Dendritic cell treated with granulocyte-macrophage colony-stimulating factor and Interleukin-4, amounts not matched to agents 40 ng/mL and 50 ng/mL, for 4 days (primary cell): ENCODE measurements at regions not wholly inside any gene's neighbourhood (a gene's known extent, or its start where the extent isn't known, plus 50 kb on each side); places are given as distances from the start of the nearest gene placed in this dataset.

Experiments used
- H3K27ac Mint-ChIP-seq: one replicate; pipeline ENCODE4 v1.8.0; 2022; ENCODE audit warnings: mild to moderate bottlenecking, mixed read lengths
- H3K27me3 Mint-ChIP-seq: one replicate; pipeline ENCODE4 v1.8.0; 2022; ENCODE audit warnings: mild to moderate bottlenecking, mixed read lengths
- H3K36me3 Mint-ChIP-seq: one replicate; pipeline ENCODE4 v1.8.0; 2022; ENCODE audit warnings: low read depth, mixed read lengths
- H3K4me1 Mint-ChIP-seq: one replicate; pipeline ENCODE4 v1.8.0; 2022; ENCODE audit warnings: low read depth, mixed read lengths
- H3K4me3 Mint-ChIP-seq: one replicate; pipeline ENCODE4 v1.8.0; 2022; ENCODE audit warnings: mild to moderate bottlenecking, moderate library complexity, mixed read lengths
- H3K9me3 Mint-ChIP-seq: one replicate; pipeline ENCODE4 v1.8.0; 2022; ENCODE audit warnings: mixed read lengths
- intact Hi-C: fragments of 100-400 bp; cut with micrococcal nuclease; formaldehyde crosslinking; loops from one replicate; pipeline ENCODE4 v1.15.0; 2022

DNA sequence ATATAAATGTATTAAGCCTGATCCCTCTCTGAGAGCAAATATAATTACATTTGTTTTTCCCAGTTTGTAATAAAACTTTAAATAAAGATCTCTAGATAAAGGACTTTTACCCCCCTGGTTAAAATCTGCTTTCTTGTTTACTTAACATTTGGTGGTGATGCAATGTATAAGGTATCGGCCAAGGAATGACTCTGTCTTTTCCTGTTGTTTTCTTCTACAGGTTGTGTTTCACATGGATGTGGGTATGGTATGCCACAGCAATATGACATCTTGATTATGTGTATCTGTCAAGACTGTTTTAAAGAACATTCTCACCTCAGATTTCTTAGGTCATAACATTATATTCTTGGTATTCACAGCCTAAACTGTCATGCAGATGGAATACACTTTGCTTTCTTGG lies 210.6 kb upstream of the NOVA1 start:
- Mint-ChIP-seq H3K4me1 (no peaks in the 10 kb centered on the region), H3K4me3 (no peak overlapping the region)

DNA sequence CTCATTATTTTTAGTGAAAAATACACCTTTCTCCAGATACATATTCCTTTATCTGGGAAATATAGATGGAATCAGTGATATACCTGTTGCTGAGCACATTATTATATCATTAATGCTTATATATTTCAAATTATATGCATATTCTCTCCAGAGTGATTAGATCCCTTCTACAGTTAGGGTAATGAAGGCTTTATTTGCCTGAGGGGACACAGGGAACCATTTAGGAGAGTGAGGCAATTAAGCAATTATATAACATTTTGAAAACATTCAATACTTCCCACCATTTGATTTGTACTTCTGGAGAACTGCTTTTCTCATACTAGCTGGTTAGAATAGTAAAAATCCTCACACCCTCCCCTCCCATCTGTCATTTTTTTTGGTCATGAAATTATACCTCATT lies 212.8 kb upstream of the NOVA1 start:
- no peaks in the 10 kb centered on the region for H3K4me1 Mint-ChIP-seq
- no peaks in the 10 kb centered on the region for H3K27me3 Mint-ChIP-seq
- H3K4me3 Mint-ChIP-seq, result no peak overlapping the region
- no peaks in the 10 kb centered on the region for H3K36me3 Mint-ChIP-seq
- no peaks in the 10 kb centered on the region for H3K9me3 Mint-ChIP-seq
- intact Hi-C loops, result no loop called here
- no peak overlapping the region for H3K27ac Mint-ChIP-seq

More for the DNA sequence above, 210.6 kb upstream of the NOVA1 start:
- Mint-ChIP-seq H3K27ac (no peak overlapping the region), H3K36me3 (no peaks in the 10 kb centered on the region), H3K9me3 (no peaks in the 10 kb centered on the region), H3K27me3 (no peaks in the 10 kb centered on the region)
- intact Hi-C loops, result no loop called here

DNA sequence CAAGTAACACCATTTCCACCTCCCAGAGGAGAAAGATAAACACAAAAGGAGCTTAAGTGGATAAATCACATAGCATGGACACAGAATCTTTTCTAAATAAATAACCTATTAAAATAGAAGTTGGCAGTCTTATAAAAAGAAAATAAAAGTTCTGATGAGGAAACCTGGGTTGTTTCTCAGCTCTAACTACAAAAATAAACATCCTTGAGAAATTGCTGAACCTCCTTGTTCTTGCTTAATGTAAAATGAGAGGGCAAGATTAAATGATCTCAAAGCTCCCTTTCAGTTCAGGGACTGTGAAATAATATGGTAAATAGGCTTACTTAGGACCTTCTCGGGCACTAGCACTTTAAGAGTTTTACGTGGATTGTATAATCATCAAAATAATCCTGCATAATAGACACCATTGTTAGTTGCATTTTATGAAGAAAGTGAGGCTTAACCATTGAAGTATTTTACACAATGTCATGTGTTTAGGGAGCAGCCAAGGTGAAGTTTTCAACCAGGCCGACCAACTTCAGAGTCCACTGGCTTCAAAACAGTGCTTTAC lies 214.0 kb upstream of the NOVA1 start:
- no peak overlapping the region for H3K4me3 Mint-ChIP-seq

DNA sequence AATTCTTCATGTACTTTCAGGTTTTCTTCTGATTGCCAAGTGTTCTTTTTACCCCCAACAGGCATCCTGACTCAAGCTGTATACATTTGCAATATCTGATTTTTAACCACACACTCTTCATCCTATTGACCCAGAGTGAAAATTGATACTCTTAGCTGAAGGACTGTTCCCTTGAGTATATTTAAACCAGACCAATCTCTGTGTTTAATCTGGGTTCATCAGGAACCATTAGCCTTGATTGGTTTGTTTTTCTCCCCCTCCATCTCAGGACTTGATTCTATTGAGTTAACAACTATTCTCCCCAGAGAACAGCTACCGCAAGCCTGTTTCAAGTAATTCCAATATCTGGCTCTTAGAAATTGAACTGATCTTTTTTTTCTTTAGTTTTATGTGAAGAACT lies 222.3 kb upstream of the NOVA1 start:
- no peak overlapping the region for H3K4me3 Mint-ChIP-seq
- no peak overlapping the region for H3K27ac Mint-ChIP-seq
- H3K36me3 Mint-ChIP-seq, result no peaks in the 10 kb centered on the region
- no peaks in the 10 kb centered on the region for H3K27me3 Mint-ChIP-seq
- intact Hi-C loops, result no loop called here
- H3K9me3 Mint-ChIP-seq, result no peaks in the 10 kb centered on the region
- no peaks in the 10 kb centered on the region for H3K4me1 Mint-ChIP-seq

More for the DNA sequence above, 214.0 kb upstream of the NOVA1 start:
- intact Hi-C loops, result no loop called here
- no peaks in the 10 kb centered on the region for H3K27me3 Mint-ChIP-seq
- no peaks in the 10 kb centered on the region for H3K36me3 Mint-ChIP-seq
- H3K27ac Mint-ChIP-seq, result no peak overlapping the region
- no peaks in the 10 kb centered on the region for H3K4me1 Mint-ChIP-seq
- H3K9me3 Mint-ChIP-seq, result no peaks in the 10 kb centered on the region

GRCh38 chr14:26820572-26820971 lies 222.7 kb upstream of the NOVA1 start:
- H3K4me1 Mint-ChIP-seq, result no peaks in the 10 kb centered on the region
- H3K27me3 Mint-ChIP-seq, result no peaks in the 10 kb centered on the region
- no peak overlapping the region for H3K4me3 Mint-ChIP-seq
- H3K27ac Mint-ChIP-seq, result no peak overlapping the region
- no peaks in the 10 kb centered on the region for H3K9me3 Mint-ChIP-seq
- H3K36me3 Mint-ChIP-seq, result no peaks in the 10 kb centered on the region
- intact Hi-C loops, result no loop called here

DNA sequence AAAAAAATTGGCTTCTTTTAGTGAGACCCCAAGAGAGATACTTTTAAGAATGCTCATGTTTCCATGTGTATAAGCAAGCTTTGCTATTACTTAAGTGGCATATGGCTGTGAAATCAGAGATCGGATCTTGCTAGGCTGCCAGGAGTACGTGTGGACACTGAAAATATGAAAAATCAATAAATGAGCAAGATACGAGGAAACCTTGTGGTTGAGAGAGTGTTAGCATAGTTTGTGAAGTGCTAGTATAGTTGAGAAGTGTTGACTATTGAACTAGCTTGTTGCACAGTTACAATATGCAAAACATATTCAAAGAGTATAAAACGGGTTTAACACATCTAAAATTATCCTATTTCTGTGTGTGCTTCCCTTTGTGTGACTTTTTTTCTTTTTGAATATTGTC lies 230.9 kb upstream of the NOVA1 start:
- Mint-ChIP-seq H3K27ac (no peak overlapping the region), H3K4me3 (no peak overlapping the region), H3K36me3 (no peaks in the 10 kb centered on the region), H3K9me3 (peaks cover 7% of the 10 kb centered on the region), H3K27me3 (no peaks in the 10 kb centered on the region), H3K4me1 (no peaks in the 10 kb centered on the region)
- intact Hi-C loops, result no loop called here

GRCh38 chr14:26833621-26834176 lies 235.9 kb upstream of the NOVA1 start:
- Mint-ChIP-seq H3K4me1 (no peaks in the 10 kb centered on the region), H3K27me3 (no peaks in the 10 kb centered on the region), H3K9me3 (peaks cover 3% of the 10 kb centered on the region), H3K36me3 (no peaks in the 10 kb centered on the region), H3K4me3 (no peak overlapping the region), H3K27ac (no peak overlapping the region)
- intact Hi-C loops, result no loop called here

DNA sequence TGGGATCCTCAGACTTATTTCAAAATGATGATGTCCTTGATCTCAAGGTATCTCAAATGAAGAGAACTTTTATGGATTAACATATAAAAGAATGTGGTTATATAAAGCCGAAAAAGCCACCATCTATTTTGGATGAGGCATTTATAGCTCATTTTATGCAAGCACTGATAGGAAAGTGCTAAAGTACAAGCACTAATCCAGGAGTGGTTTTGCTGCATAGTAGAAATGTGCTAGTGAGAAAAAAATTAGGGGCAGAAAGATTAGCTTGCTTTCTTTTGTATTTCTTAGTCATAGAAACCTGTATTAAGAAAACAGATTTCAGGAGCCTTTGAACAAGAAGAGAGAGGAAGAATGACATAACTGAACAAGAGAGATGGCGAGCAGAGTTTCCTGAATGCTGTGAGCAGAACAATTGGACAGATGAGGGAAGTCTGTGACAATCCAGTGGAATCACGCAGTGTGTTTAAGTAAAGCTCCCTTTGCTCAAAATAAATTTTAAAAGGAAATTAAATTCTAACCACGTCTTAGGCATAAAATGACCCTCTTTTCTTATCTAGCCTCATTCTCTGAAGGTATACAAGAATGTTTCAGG lies 238.2 kb upstream of the NOVA1 start:
- H3K9me3 Mint-ChIP-seq, result no peaks in the 10 kb centered on the region
- H3K4me1 Mint-ChIP-seq, result no peaks in the 10 kb centered on the region
- intact Hi-C loops, result no loop called here
- no peak overlapping the region for H3K27ac Mint-ChIP-seq
- no peaks in the 10 kb centered on the region for H3K36me3 Mint-ChIP-seq
- no peaks in the 10 kb centered on the region for H3K27me3 Mint-ChIP-seq
- no peak overlapping the region for H3K4me3 Mint-ChIP-seq

DNA sequence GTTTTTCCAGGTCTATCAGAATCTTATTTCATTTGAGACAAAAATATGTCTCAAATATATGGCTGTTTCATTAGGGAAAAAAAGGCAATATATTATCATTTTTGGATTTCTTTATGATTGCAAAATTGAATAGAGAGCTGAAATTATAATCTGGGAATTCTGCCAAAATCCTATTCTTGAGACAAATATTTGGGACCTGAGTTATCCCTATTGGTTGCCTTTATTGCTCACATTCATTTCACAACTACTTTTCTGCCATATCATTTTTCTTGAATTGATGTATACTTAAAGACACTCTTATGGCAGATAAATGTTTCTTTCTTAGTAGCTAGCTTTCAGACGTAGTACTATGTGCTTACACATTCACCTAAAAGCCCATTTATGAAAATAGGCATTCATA lies 241.6 kb upstream of the NOVA1 start:
- intact Hi-C loops, result no loop called here
- Mint-ChIP-seq H3K27ac (no peak overlapping the region), H3K4me3 (no peak overlapping the region), H3K27me3 (no peaks in the 10 kb centered on the region), H3K9me3 (no peaks in the 10 kb centered on the region), H3K4me1 (no peaks in the 10 kb centered on the region), H3K36me3 (no peaks in the 10 kb centered on the region)

DNA sequence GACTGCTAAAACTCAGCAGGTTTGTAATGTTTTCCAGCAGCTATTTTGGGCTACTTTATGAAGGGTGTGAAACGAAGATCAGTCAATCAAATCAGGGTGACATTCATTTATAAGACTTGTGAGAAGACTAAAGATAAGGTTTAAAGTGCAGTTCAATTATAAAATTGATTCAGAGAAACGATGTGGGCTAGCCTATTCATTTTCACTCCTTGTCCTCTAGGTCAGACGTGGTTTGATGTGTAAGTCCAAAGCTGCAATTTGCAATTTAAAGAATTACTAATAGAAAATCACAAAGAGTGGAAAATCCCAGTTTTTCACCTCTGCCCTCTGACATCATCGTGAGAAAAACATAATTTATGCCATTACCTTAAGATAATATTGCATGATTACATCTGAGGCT lies 243.5 kb upstream of the NOVA1 start:
- H3K36me3 Mint-ChIP-seq, result no peaks in the 10 kb centered on the region
- intact Hi-C loops, result no loop called here
- no peak overlapping the region for H3K27ac Mint-ChIP-seq
- no peak overlapping the region for H3K4me3 Mint-ChIP-seq
- H3K27me3 Mint-ChIP-seq, result no peaks in the 10 kb centered on the region
- H3K9me3 Mint-ChIP-seq, result no peaks in the 10 kb centered on the region
- H3K4me1 Mint-ChIP-seq, result no peaks in the 10 kb centered on the region

- Mint-ChIP-seq H3K4me1 (no peaks in the 10 kb centered on the region), H3K27ac (no peak overlapping the region), H3K27me3 (no peaks in the 10 kb centered on the region), H3K4me3 (no peak overlapping the region), H3K36me3 (no peaks in the 10 kb centered on the region), H3K9me3 (no peaks in the 10 kb centered on the region)
- intact Hi-C loops, result no loop called here
Measured at GRCh38 chr14:26841920-26842741, 244.3 kb upstream of the NOVA1 start.

GRCh38 chr14:26845151-26845818 lies 247.5 kb upstream of the NOVA1 start:
- intact Hi-C loops, result no loop called here
- Mint-ChIP-seq H3K27ac (no peak overlapping the region), H3K4me1 (no peaks in the 10 kb centered on the region), H3K36me3 (no peaks in the 10 kb centered on the region), H3K9me3 (no peaks in the 10 kb centered on the region), H3K27me3 (no peaks in the 10 kb centered on the region), H3K4me3 (no peak overlapping the region)

DNA sequence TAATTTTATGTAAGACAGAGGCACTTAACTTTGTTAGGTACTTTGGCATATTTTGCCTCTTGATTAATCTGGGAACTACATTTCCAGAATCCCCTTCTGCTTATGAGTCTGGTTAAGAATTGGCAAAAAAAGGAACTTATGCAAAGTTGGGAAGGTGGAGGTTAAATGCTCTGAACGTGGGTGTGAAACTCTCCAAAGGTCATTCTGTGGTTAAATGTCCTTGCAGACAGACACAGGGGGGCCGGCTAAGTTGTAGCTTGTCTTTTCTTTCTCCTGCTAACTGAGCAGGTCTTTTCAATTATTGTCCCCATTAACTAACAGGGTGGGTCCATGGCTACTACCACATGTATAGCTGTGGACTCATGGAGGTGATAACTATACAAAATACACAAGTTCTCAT lies 248.6 kb upstream of the NOVA1 start:
- Mint-ChIP-seq H3K4me1 (no peaks in the 10 kb centered on the region), H3K9me3 (no peaks in the 10 kb centered on the region), H3K4me3 (no peak overlapping the region), H3K27ac (no peak overlapping the region), H3K36me3 (no peaks in the 10 kb centered on the region), H3K27me3 (no peaks in the 10 kb centered on the region)
- intact Hi-C loops, result no loop called here

GRCh38 chr14:26849514-26849913 lies 251.7 kb upstream of the NOVA1 start:
- Mint-ChIP-seq H3K9me3 (no peaks in the 10 kb centered on the region), H3K36me3 (no peaks in the 10 kb centered on the region), H3K4me3 (no peak overlapping the region), H3K27me3 (no peaks in the 10 kb centered on the region), H3K27ac (no peak overlapping the region), H3K4me1 (no peaks in the 10 kb centered on the region)
- intact Hi-C loops, result no loop called here
